HG02759 (cell line): ENCODE measurements at regions not wholly inside any gene's neighbourhood (a gene's known extent, or its start where the extent isn't known, plus 50 kb on each side); places are given as distances from the start of the nearest gene placed in this dataset.

Source experiments
- ATAC-seq: cut with Tn5 transposase; IDR thresholded peaks from one replicate; pipeline ENCODE4 v1.9.1; 2021; ENCODE audit warnings: mild to moderate bottlenecking, moderate library complexity; ENCODE audit not compliant: unreplicated experiment

- ATAC-seq: no peak
Measured at GRCh38 chr18:70489571-70489970, 200.7 kb downstream of the SOCS6 start.

GRCh38 chr18:70469916-70470315 is 181.1 kb downstream of the SOCS6 start:
- no peak for ATAC-seq

GRCh38 chr18:70468861-70469547 is 180.2 kb downstream of the SOCS6 start:
- ATAC-seq: no peak

GRCh38 chr18:70464343-70465114 is 175.7 kb downstream of the SOCS6 start:
- ATAC-seq: no peak

GRCh38 chr18:70463085-70463484 is 174.2 kb downstream of the SOCS6 start:
- ATAC-seq: no peak

- ATAC-seq: no peak
Measured at GRCh38 chr18:70462078-70462439, 173.2 kb downstream of the SOCS6 start.

- no peak for ATAC-seq
Measured at GRCh38 chr18:70461323-70462077, 172.7 kb downstream of the SOCS6 start.

GRCh38 chr18:70459731-70460130 is 170.9 kb downstream of the SOCS6 start:
- no peak for ATAC-seq

GRCh38 chr18:70459251-70459650 is 170.4 kb downstream of the SOCS6 start:
- ATAC-seq: no peak

- no peak for ATAC-seq
Measured at GRCh38 chr18:70457788-70458187, 168.9 kb downstream of the SOCS6 start.

GRCh38 chr18:70457223-70457622 is 168.4 kb downstream of the SOCS6 start:
- no peak for ATAC-seq

- no peak for ATAC-seq
Measured at GRCh38 chr18:70456376-70456775, 167.5 kb downstream of the SOCS6 start.

- ATAC-seq: no peak
Measured at GRCh38 chr18:70455731-70456130, 166.9 kb downstream of the SOCS6 start.

GRCh38 chr18:70454704-70455322 is 166.0 kb downstream of the SOCS6 start:
- ATAC-seq: peak; percentile 82

- ATAC-seq: no peak
Measured at GRCh38 chr18:70453058-70453775, 164.4 kb downstream of the SOCS6 start.

- no peak for ATAC-seq
Measured at GRCh38 chr18:70452501-70452900, 163.7 kb downstream of the SOCS6 start.

GRCh38 chr18:70450426-70451253 is 161.8 kb downstream of the SOCS6 start:
- ATAC-seq: no peak

- no peak for ATAC-seq
Measured at GRCh38 chr18:70448588-70448987, 159.7 kb downstream of the SOCS6 start.

- ATAC-seq: no peak
Measured at GRCh38 chr18:70446063-70446462, 157.2 kb downstream of the SOCS6 start.

- no peak for ATAC-seq
Measured at GRCh38 chr18:70442933-70443332, 154.1 kb downstream of the SOCS6 start.
